HG02884 (cell line): ENCODE measurements at regions not wholly inside any gene's neighbourhood (a gene's known extent, or its start where the extent isn't known, plus 50 kb on each side); places are given as distances from the start of the nearest gene placed in this dataset.

ENCODE experiments used
- ATAC-seq: cut with Tn5 transposase; IDR thresholded peaks from one replicate; pipeline ENCODE4 v1.9.1; 2021; ENCODE audit warnings: mild to moderate bottlenecking, moderate library complexity; ENCODE audit not compliant: unreplicated experiment

DNA sequence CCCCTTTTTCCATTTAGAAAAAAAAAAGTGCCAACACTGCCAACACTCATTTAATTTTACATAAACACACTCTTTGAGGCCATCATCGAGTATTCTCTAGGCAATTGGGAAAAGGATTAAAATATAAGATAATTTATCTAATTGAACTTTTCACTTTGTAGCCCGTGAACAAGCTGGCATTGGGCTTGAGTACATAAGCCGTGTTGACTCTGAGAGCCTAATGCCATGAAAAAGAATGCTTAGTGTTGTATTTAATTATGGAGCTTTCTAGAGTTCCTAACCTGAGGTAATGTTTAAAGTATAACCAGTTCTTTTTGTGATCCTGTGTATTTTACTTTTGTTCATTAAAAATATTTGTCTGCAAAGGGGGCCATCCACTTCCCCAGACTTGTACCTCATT is 193.8 kb downstream of the LYPLAL1 start:
- ATAC-seq, result no peak

DNA sequence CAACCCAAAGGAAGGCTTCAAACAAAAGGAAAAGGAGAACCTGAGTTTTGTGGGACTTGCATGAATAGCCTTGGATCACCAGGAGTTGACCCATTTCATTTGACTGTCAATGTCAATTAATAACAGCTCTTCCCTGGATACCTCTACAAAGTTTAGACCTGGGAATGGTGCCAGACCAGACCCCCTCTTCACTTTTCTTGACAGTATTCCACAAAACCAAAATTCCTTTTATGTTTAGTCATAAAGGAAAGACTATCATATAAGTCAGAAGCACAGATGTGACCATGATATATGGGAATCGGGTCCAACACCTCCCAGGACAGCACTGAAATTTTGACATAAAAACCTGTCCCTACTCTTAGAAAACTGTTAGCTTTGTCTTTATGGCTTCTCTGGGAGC is 191.8 kb downstream of the LYPLAL1 start:
- ATAC-seq, result no peak

DNA sequence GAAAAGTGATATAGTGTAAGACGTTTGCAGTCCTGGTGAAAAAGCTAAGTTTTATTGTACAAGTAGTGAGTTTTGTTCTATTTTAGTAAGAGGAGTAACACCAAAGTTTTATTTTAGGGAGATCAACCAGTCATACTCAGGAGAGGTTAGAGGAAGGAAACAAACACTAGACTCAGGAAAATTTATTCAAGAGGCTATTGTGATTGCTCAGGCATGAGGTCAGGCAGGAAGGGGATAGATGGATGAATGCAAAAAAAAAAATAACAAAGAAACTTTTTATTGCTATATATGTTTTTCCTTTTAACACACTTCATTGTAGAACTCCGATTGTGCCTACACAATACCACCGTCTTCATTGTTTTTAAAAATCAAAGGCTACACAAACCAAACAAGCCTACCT is 189.0 kb downstream of the LYPLAL1 start:
- no peak for ATAC-seq

DNA sequence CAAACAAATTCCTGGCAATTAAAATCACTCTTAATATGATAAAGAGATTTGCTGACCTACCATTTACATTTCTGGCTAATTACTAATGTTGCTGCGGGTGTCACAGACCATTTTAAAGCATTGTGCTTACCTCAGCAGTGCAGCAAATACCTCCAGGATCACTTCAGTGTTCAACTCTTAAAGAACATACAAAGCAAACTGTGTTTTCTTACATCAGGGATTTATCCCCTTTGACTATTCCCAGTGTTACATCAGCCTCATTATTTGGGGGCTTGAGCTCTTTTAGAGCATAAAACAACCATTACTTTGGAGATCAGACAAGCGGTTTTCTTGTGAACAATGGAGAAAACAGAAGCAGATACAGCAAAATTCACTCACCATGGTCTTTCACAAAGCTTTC is 185.4 kb downstream of the LYPLAL1 start:
- ATAC-seq, result no peak

DNA sequence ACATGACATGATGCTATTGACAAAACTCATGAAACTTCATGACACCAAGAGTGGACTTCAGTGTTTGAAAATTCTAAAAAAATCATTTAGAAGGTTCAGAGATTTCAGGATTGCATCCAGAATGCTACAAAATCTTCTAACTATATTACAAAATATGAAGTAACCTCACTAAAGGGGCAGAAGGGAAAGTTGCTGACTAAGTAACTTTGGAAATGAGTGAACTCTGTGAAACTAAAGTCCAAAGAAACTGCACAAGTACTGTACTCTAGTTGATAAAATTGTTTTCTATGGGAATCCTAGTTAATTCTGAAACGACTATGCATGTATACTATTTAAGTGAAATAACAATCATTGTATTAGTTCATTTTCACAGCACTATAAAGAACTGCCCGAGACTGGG is 184.4 kb downstream of the LYPLAL1 start:
- no peak for ATAC-seq

GRCh38 chr1:219354962-219355361 is 181.3 kb downstream of the LYPLAL1 start:
- no peak for ATAC-seq

- no peak for ATAC-seq
Measured at GRCh38 chr1:219352961-219353651, 179.4 kb downstream of the LYPLAL1 start.

DNA sequence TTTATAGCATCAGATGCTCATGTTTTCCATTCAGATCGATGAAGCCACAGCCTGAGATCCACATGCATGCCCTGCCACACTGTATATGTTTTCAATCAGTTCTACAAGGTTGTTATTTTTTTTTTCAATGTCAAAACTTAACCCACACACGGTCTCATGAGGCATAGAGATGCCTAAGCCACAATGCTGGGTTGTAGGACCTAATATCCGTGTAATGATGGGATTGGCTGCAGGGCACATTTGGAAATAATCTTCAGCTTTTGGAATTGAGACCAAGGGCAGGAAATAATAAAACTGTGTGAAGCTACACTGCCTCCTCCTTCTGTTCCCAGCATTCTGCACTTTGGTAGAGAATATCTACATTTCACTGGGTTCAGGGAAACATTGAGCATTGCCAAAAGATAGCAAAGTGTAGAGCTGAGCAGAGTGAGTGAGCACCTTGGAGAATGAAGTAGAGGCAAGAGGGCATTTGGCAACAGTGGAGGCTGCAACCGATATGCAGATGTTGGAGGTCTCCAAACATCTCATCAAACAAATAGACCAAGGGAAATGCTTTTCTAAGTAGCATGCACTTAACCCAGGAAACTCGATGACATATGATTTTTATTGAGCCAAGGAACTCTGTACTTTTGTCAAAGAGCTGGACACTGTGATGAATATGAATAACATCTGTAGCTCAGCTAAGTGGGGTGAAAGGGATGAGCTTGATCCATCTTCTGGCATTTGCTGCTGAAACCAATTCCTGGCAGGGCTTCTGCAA is 176.7 kb downstream of the LYPLAL1 start:
- ATAC-seq, result no peak

DNA sequence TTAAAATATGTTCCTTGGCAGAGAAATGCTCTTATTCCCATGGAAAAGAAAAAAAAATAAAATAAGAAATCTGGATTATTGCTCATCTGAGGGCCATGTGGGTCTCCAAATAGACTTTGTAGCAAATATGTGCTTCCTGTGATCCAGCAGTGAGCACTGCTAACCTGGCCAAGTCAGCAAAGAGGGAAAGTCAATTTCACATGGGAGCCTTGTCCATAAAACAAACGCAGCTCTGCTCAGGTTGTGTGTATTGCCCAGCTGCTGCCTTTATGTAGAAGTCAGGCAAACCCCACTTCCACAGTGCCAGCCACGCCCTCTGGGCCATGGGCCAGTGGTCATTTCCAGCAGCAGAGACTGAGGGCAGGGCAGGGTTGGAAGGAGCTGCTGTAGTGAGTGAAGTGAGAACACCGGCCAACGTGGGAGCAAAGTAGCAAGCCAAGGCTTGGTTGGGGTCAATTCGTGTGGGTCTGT is 174.3 kb downstream of the LYPLAL1 start:
- no peak for ATAC-seq

DNA sequence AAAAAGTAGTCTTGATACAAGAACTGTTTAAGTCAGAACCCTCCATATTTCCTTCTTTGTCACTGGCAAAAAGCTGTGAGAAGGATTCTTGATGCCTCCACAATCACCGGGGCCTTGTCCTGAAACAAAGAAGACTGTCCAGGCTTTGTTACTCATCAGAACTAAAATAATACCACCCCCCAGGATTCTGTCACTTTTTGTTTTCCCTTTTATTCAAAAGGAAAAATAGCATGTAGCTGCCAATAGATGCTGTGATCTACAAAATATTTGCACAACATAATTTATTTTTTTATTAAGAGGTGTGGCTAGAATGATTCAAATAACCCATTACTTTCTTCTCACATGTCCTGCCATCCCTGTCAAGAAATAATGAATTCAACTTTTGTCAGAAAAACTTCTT is 173.7 kb downstream of the LYPLAL1 start:
- ATAC-seq, result no peak

- no peak for ATAC-seq
Measured at GRCh38 chr1:219345953-219346352, 172.3 kb downstream of the LYPLAL1 start.

DNA sequence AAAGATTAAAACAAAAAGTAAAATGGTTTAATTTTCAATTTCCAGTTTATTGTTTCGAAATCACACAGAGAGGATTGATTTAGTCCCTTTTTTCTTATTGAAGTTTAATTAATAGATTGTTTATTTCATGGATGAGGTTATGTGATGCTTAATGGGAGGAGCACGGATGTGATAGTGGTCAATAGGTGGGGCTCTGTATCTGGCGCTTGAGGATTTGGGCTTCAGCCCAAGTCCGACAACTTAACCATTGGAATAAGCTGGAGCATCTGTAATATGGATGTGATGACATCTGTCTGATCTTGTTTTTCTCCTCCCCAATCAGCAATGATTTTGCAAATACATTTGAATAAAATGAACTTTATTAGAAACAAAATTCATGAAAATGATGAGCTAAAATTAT is 169.2 kb downstream of the LYPLAL1 start:
- ATAC-seq, result no peak

GRCh38 chr1:219340796-219341195 is 167.1 kb downstream of the LYPLAL1 start:
- no peak for ATAC-seq

DNA sequence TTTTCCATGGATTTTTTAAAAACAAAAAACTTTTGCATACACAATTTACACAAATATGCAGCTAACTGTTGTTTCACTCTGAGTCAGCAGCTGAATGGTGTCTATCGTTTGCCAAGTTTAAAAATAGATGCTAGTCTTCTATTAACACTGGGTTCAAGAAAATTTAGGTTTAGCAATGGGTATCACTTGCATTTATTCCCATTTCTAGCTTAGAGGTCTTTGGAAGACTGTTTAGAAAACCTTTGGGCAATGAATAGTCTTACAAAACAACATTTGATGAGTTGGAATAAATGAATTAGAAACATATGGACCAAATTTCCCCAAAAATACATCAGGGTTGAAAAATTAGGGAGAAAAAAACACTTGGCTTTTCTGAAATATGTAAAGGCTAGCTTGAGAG is 165.8 kb downstream of the LYPLAL1 start:
- no peak for ATAC-seq

- ATAC-seq, result no peak
Measured at GRCh38 chr1:219337588-219337987, 163.9 kb downstream of the LYPLAL1 start.

DNA sequence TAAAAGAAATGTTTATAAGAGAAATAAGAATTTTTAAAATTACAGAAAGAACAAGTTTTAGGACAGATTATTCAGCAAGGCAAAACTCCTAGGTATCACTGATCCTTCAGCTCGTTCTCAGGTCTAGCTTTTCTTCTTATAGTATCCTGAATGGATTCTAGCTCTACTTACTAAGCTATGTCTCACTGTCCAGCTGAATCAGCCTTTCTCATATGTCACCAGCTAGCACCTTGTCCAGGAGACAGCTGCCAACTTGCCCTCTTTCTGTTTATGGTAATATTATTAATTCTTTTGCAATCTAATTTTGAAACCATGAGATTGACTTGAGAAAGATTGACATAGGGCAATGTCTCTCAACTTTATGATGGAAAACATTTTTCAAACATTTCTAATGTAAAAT is 159.9 kb downstream of the LYPLAL1 start:
- ATAC-seq, result no peak

GRCh38 chr1:219331424-219331823 is 157.7 kb downstream of the LYPLAL1 start:
- no peak for ATAC-seq

DNA sequence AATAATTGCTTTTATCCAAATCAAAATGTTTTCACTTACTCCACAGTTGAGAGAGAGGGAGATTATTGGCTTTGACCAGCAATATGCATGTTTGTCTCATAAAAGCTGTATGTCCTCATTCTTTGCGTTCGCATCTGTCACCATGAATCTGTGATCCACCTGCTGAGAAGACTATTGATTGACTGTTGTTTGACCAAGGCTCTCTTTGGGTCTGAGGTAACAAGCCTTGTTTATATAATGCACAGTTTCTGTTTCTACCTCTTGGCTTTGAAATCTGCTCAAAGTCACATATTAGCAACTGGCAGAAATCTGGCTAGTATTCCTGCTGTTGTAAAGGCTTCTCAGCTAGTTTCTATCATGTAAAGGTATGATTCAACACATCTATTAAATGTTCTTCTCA is 157.0 kb downstream of the LYPLAL1 start:
- ATAC-seq, result no peak

DNA sequence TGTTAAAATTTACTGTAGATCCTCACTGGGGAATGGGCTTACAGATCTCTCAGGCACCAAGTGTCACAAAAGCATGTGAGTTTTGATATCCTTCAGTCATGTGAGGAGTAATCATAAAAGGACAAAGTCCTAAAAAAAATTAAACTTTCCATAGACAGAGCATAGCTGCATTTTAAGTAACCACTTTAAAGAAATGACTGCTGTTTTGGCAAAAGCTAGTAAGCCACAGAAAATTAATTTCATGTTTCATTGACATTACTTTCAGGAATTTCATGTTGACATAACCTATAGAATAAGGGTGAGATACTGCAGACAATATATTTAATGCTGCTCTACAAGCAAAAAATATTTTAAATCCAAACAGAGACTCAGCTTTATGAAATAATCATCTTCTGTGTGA is 156.3 kb downstream of the LYPLAL1 start:
- no peak for ATAC-seq

- ATAC-seq, result no peak
Measured at GRCh38 chr1:219329578-219329977, 155.9 kb downstream of the LYPLAL1 start.

- ATAC-seq, result no peak
Measured at GRCh38 chr1:219326843-219327242, 153.2 kb downstream of the LYPLAL1 start.

GRCh38 chr1:219325368-219325742 is 151.7 kb downstream of the LYPLAL1 start:
- ATAC-seq, result peak; percentile 25
